Mesenchymal stem cell (in vitro differentiated cells and primary cell): ENCODE measurements at regions not wholly inside any gene's neighbourhood (a gene's known extent, or its start where the extent isn't known, plus 50 kb on each side); places are given as distances from the start of the nearest gene placed in this dataset.
"Not testable (repeated sequence)": the region's sequence is repeated elsewhere in the genome, so short reads cannot be mapped to it uniquely, and the experiment has no call there.

Experiments used
- DNase-seq: peaks from one replicate; pipeline ENCODE4 v3.0.0-alpha.2; 2013
- H2AFZ ChIP-seq: one replicate; pipeline ENCODE4 v1.6.1; 2013; ENCODE audit warnings: low read depth, mild to moderate bottlenecking, control low read depth, inconsistent platforms, low read length, moderate library complexity
- H2AK5ac ChIP-seq: 2 replicates; pipeline ENCODE4 v1.6.1; 2013; ENCODE audit warnings: low read length, moderate library complexity, mild to moderate bottlenecking, inconsistent platforms; ENCODE audit not compliant: severe bottlenecking
- H2BK120ac ChIP-seq: one replicate; pipeline ENCODE4 v1.6.1; 2013; ENCODE audit warnings: low read depth, mild to moderate bottlenecking, inconsistent platforms, low read length, moderate library complexity
- H2BK12ac ChIP-seq, 2 experiments: one replicate each; pipeline ENCODE4 v1.6.1; 2013; ENCODE audit warnings: inconsistent platforms in 2 of 2, low read length in 2 of 2, mild to moderate bottlenecking in 2 of 2, moderate library complexity in 2 of 2, control low read depth in 1 of 2
- H2BK15ac ChIP-seq: one replicate; pipeline ENCODE4 v1.6.1; 2013; ENCODE audit warnings: mild to moderate bottlenecking, low read depth, inconsistent platforms; ENCODE audit not compliant: poor library complexity, severe bottlenecking
- H2BK5ac ChIP-seq: 2 replicates; pipeline ENCODE4 v1.6.1; 2013; ENCODE audit warnings: low read depth, mild to moderate bottlenecking, low read length, control low read depth, inconsistent platforms; ENCODE audit not compliant: poor library complexity, severe bottlenecking
- H3K14ac ChIP-seq, 2 experiments: one replicate each; pipeline ENCODE4 v1.6.1; 2013; ENCODE audit warnings: inconsistent platforms in 2 of 2, low read length in 2 of 2, control low read depth in 1 of 2, mild to moderate bottlenecking in 1 of 2, moderate library complexity in 1 of 2
- H3K18ac ChIP-seq, 2 experiments: one replicate each; pipeline ENCODE4 v1.6.1; 2013; ENCODE audit warnings: inconsistent platforms in 2 of 2, low read length in 2 of 2, control low read depth in 1 of 2, low read depth in 1 of 2, mild to moderate bottlenecking in 1 of 2
- H3K23ac ChIP-seq, 2 experiments: one replicate each; pipeline ENCODE4 v1.6.1; 2013; ENCODE audit warnings: inconsistent platforms in 2 of 2, low read length in 2 of 2, mild to moderate bottlenecking in 2 of 2, moderate library complexity in 2 of 2, control low read depth in 1 of 2
- H3K27ac ChIP-seq: 2 replicates; pipeline ENCODE4 v1.5.1; 2013; ENCODE audit warnings: mild to moderate bottlenecking, moderate library complexity, low read length, control low read depth, inconsistent platforms; ENCODE audit not compliant: poor library complexity, severe bottlenecking
- H3K27me3 ChIP-seq, 2 experiments: 2 replicates each; pipeline versions ENCODE4 v1.6.1 to v1.7.0; 2013; ENCODE audit warnings: low read length in 2 of 2, mild to moderate bottlenecking in 2 of 2, moderate library complexity in 2 of 2, control low read depth in 1 of 2, inconsistent platforms in 1 of 2; ENCODE audit not compliant: control insufficient read depth in 1 of 2, insufficient read depth in 1 of 2
- H3K36me3 ChIP-seq, 2 experiments: 2 replicates each; pipeline versions ENCODE4 v1.6.1 to v1.7.0; 2013; ENCODE audit warnings: low read length in 2 of 2, control low read depth in 1 of 2, inconsistent platforms in 1 of 2, low read depth in 1 of 2, mild to moderate bottlenecking in 1 of 2; ENCODE audit not compliant: insufficient read depth in 2 of 2, control insufficient read depth in 1 of 2
- H3K4ac ChIP-seq, 2 experiments: one replicate each; pipeline ENCODE4 v1.6.1; 2013; ENCODE audit warnings: inconsistent platforms in 2 of 2, low read length in 2 of 2, mild to moderate bottlenecking in 2 of 2, moderate library complexity in 2 of 2, control low read depth in 1 of 2, low read depth in 1 of 2
- H3K4me1 ChIP-seq: 2 replicates; pipeline ENCODE4 v1.6.1; 2013; ENCODE audit warnings: low read depth, low read length, control low read depth; ENCODE audit not compliant: control insufficient read depth, insufficient read depth
- H3K4me2 ChIP-seq: 2 replicates; pipeline ENCODE4 v1.6.1; 2013; ENCODE audit warnings: low read length, mild to moderate bottlenecking, inconsistent platforms; ENCODE audit not compliant: poor library complexity, severe bottlenecking
- H3K4me3 ChIP-seq, 2 experiments: 2 replicates each; pipeline versions ENCODE4 v1.5.1 to v1.7.0; 2013; ENCODE audit warnings: low read length in 2 of 2, mild to moderate bottlenecking in 2 of 2, control low read depth in 1 of 2, low read depth in 1 of 2; ENCODE audit not compliant: insufficient read depth in 1 of 2
- H3K79me1 ChIP-seq: replicated peaks from 2 replicates; pipeline ENCODE4 v1.6.1; 2013; ENCODE audit warnings: mild to moderate bottlenecking, control low read depth, low read length, inconsistent platforms; ENCODE audit not compliant: poor library complexity, severe bottlenecking
- H3K9ac ChIP-seq: 2 replicates; pipeline ENCODE4 v1.7.0; 2013; ENCODE audit warnings: mild to moderate bottlenecking, low read length, moderate library complexity
- H3K9me3 ChIP-seq: 2 replicates; pipeline ENCODE4 v1.7.0; 2013; ENCODE audit warnings: mild to moderate bottlenecking, low read length; ENCODE audit not compliant: control insufficient read depth
- H4K8ac ChIP-seq: one replicate; pipeline ENCODE4 v1.6.1; 2013; ENCODE audit warnings: inconsistent platforms, mild to moderate bottlenecking, low read length, moderate library complexity
- H4K91ac ChIP-seq: one replicate; pipeline ENCODE4 v1.6.1; 2013; ENCODE audit warnings: mild to moderate bottlenecking, low read length, inconsistent platforms
- WGBS: methylation state at CpG from one replicate; pipeline ENCODE4 v1.1.7; 2013; ENCODE audit warnings: mixed read lengths; 5-methylcytosine and 5-hydroxymethylcytosine counted together

GRCh38 chr9:67142392-67143107 is 150.2 kb upstream of the SPATA31A3 start:
- not testable (repeated sequence) for H3K14ac ChIP-seq, H2AFZ ChIP-seq, H4K91ac ChIP-seq, H3K4me3 ChIP-seq, H3K18ac ChIP-seq, H3K4ac ChIP-seq, H2BK5ac ChIP-seq, H3K9me3 ChIP-seq, H3K4me2 ChIP-seq, H2AK5ac ChIP-seq, H3K4me1 ChIP-seq, H3K23ac ChIP-seq, H2BK12ac ChIP-seq, H2BK120ac ChIP-seq, H3K9ac ChIP-seq, H3K27me3 ChIP-seq, H3K36me3 ChIP-seq, H4K8ac ChIP-seq, H3K79me1 ChIP-seq, H2BK15ac ChIP-seq, DNase-seq, H3K27ac ChIP-seq
- whole genome bisulfite sequencing = no CpG with 5 or more reads among the region's 11 CpGs

- not testable (repeated sequence) for H2BK15ac ChIP-seq, H3K18ac ChIP-seq, H3K4me2 ChIP-seq, H3K23ac ChIP-seq, H3K9ac ChIP-seq, H3K27ac ChIP-seq, H4K91ac ChIP-seq, H3K9me3 ChIP-seq, H4K8ac ChIP-seq, H3K79me1 ChIP-seq, H3K36me3 ChIP-seq, H2AFZ ChIP-seq, H3K4me3 ChIP-seq, H3K27me3 ChIP-seq, H2AK5ac ChIP-seq, H3K4me1 ChIP-seq, H2BK12ac ChIP-seq, H3K14ac ChIP-seq, H3K4ac ChIP-seq, H2BK5ac ChIP-seq, DNase-seq, H2BK120ac ChIP-seq
- no CpG with 5 or more reads among the region's 2 CpGs for WGBS
Measured at GRCh38 chr9:67136376-67136775, 144.0 kb upstream of the SPATA31A3 start.

- H3K36me3 ChIP-seq, H3K4me1 ChIP-seq, H3K23ac ChIP-seq, H3K9me3 ChIP-seq, H3K4me2 ChIP-seq, H2AK5ac ChIP-seq, H3K14ac ChIP-seq, DNase-seq, H4K91ac ChIP-seq, H3K4ac ChIP-seq, H3K18ac ChIP-seq, H3K27ac ChIP-seq, H2BK5ac ChIP-seq, H2AFZ ChIP-seq, H3K4me3 ChIP-seq, H2BK15ac ChIP-seq, H4K8ac ChIP-seq, H2BK12ac ChIP-seq, H3K79me1 ChIP-seq, H2BK120ac ChIP-seq, H3K9ac ChIP-seq, H3K27me3 ChIP-seq: not testable (repeated sequence)
- no CpG with 5 or more reads among the region's 2 CpGs for WGBS
Measured at GRCh38 chr9:67133124-67133523, 140.8 kb upstream of the SPATA31A3 start.

GRCh38 chr9:67116761-67117160 is 124.4 kb upstream of the SPATA31A3 start:
- not testable (repeated sequence) for H3K79me1 ChIP-seq, H4K91ac ChIP-seq, H3K36me3 ChIP-seq, H2BK15ac ChIP-seq, H3K9ac ChIP-seq, H3K14ac ChIP-seq, H2BK5ac ChIP-seq, H3K4me1 ChIP-seq, H3K4me2 ChIP-seq, H3K27me3 ChIP-seq, H2BK120ac ChIP-seq, H3K27ac ChIP-seq, DNase-seq, H2AFZ ChIP-seq, H2AK5ac ChIP-seq, H3K9me3 ChIP-seq, H3K23ac ChIP-seq, H3K4me3 ChIP-seq, H3K18ac ChIP-seq, H4K8ac ChIP-seq, H3K4ac ChIP-seq, H2BK12ac ChIP-seq
- no CpG with 5 or more reads among the region's 6 CpGs for WGBS
